Keratinocyte (primary cell): ENCODE measurements at regions not wholly inside any gene's neighbourhood (a gene's known extent, or its start where the extent isn't known, plus 50 kb on each side); places are given as distances from the start of the nearest gene placed in this dataset.

Experiments used
- DNase-seq: peaks from one replicate; pipeline ENCODE4 v3.0.0-alpha.2; 2011; ENCODE audit warnings: low read depth, missing footprints, low spot score
- FAIRE-seq: peaks from 2 replicates; lab custom pipeline; 2011; peaks lifted over from hg19 to GRCh38; lab: Jason Lieb, UNC
- H2AFZ ChIP-seq: 2 replicates; pipeline ENCODE4 v1.6.0; 2012; ENCODE audit warnings: low read length, control low read depth, inconsistent platforms; ENCODE audit not compliant: control insufficient read depth
- H3K27ac ChIP-seq: 2 replicates; pipeline ENCODE4 v1.5.1; 2011; ENCODE audit warnings: low read length; ENCODE audit not compliant: control insufficient read depth, insufficient read depth
- H3K27me3 ChIP-seq: 3 replicates; pipeline ENCODE4 v1.6.0; 2011; ENCODE audit warnings: low read length; ENCODE audit not compliant: control insufficient read depth, insufficient read depth; ENCODE audit errors: extremely low read depth
- H3K36me3 ChIP-seq, 2 experiments: 2 replicates in 1 of 2; 3 replicates in 1 of 2; pipeline ENCODE4 v1.5.1; 2011; ENCODE audit warnings: low read length in 2 of 2, mild to moderate bottlenecking in 1 of 2; ENCODE audit not compliant: control insufficient read depth in 2 of 2, insufficient read depth in 2 of 2; ENCODE audit errors: extremely low read depth in 1 of 2
- H3K4me1 ChIP-seq: 3 replicates; pipeline ENCODE4 v1.5.1; 2011; ENCODE audit warnings: low read length; ENCODE audit not compliant: control insufficient read depth, insufficient read depth; ENCODE audit errors: extremely low read depth
- H3K4me2 ChIP-seq: 3 replicates; pipeline ENCODE4 v1.6.0; 2011; ENCODE audit warnings: low read depth, low read length; ENCODE audit not compliant: control insufficient read depth, insufficient read depth; ENCODE audit errors: extremely low read depth
- H3K4me3 ChIP-seq, 3 experiments: fragments of 200-600 bp in 1 of 3; sonication (generic) in 1 of 3; 2 replicates in 2 of 3; 3 replicates in 1 of 3; pipeline ENCODE4 v1.5.1; 2011 to 2016; ENCODE audit warnings: low read length in 3 of 3, mild to moderate bottlenecking in 3 of 3, control low read depth in 2 of 3, inconsistent platforms in 1 of 3, low read depth in 1 of 3, mixed read lengths in 1 of 3, mixed run types in 1 of 3, moderate library complexity in 1 of 3; ENCODE audit not compliant: control insufficient read depth in 2 of 3, insufficient read depth in 2 of 3; ENCODE audit errors: extremely low read depth in 1 of 3
- H3K79me2 ChIP-seq: 2 replicates; pipeline ENCODE4 v1.6.0; 2012; ENCODE audit warnings: low read length; ENCODE audit not compliant: control insufficient read depth, insufficient read depth
- H3K9ac ChIP-seq: 3 replicates; pipeline ENCODE4 v1.6.0; 2011; ENCODE audit warnings: low read length; ENCODE audit not compliant: control insufficient read depth, insufficient read depth; ENCODE audit errors: extremely low read depth
- H3K9me1 ChIP-seq: 3 replicates; pipeline ENCODE4 v1.6.0; 2011; ENCODE audit warnings: low read length; ENCODE audit not compliant: control insufficient read depth, insufficient read depth; ENCODE audit errors: extremely low read depth
- H3K9me3 ChIP-seq: 2 replicates; pipeline ENCODE4 v1.5.1; 2012; ENCODE audit warnings: low read depth, low read length; ENCODE audit not compliant: control insufficient read depth
- H4K20me1 ChIP-seq: 3 replicates; pipeline ENCODE4 v1.6.0; 2011; ENCODE audit warnings: low read length; ENCODE audit not compliant: control insufficient read depth, insufficient read depth; ENCODE audit errors: extremely low read depth
- CTCF ChIP-seq, 3 experiments: IDR thresholded peaks in 1 of 3; conservative IDR thresholded peaks in 1 of 3; optimal IDR thresholded peaks in 1 of 3; 2 replicates in 2 of 3; 3 replicates in 1 of 3; pipeline versions ENCODE3 to v1.5.1; 2011; ENCODE audit warnings: low read length in 3 of 3, mild to moderate bottlenecking in 3 of 3, moderate library complexity in 2 of 3, control low read depth in 1 of 3, inconsistent platforms in 1 of 3; ENCODE audit not compliant: insufficient read depth in 2 of 3; ENCODE audit errors: extremely low read depth in 1 of 3
- EZH2 ChIP-seq: IDR thresholded peaks from one replicate; pipeline ENCODE4 v1.6.1; 2012; ENCODE audit warnings: inconsistent platforms, mild to moderate bottlenecking, low read length, moderate library complexity
- dilution Hi-C: fragments of 300-500 bp; cut with MboI; formaldehyde crosslinking; loops from one replicate; pipeline ENCODE4 v1.7.0; 2020; ENCODE audit warnings: low sequenced_read_pairs; ENCODE audit not compliant: extremely low pct_ligation_motif_present

GRCh38 chr20:43322851-43323250 lies 133.1 kb upstream of the PTPRT start:
- FAIRE-seq, result no peak
- H3K4me1 ChIP-seq, result no peaks in the 10 kb centered on the region
- H4K20me1 ChIP-seq, result no peaks in the 10 kb centered on the region
- no peak for TF ChIP-seq CTCF (optimal IDR thresholded peaks at IDR 0.05 in 1 of 3, IDR thresholded peaks at IDR 0.05 in 1 of 3, conservative IDR thresholded peaks at IDR 0.05 in 1 of 3; ENCODE audit: extremely low read depth in 1 of 3, insufficient read depth in 2 of 3, low read length in 3 of 3)
- no peak for TF ChIP-seq EZH2
- no peak overlapping the region for H3K4me2 ChIP-seq
- peaks cover 4% of the 10 kb centered on the region for H3K9me3 ChIP-seq
- H3K9me1 ChIP-seq, result no peaks in the 10 kb centered on the region
- no peak overlapping the region for H3K9ac ChIP-seq
- no peaks in the 10 kb centered on the region for H3K79me2 ChIP-seq
- H3K4me3 ChIP-seq, result no peak overlapping the region
- no peak overlapping the region for H2AFZ ChIP-seq
- dilution Hi-C loops, result no loop called here
- no peak for DNase-seq
- H3K27ac ChIP-seq, result no peak overlapping the region
- H3K27me3 ChIP-seq, result no peaks in the 10 kb centered on the region
- no peaks in the 10 kb centered on the region for H3K36me3 ChIP-seq

- dilution Hi-C loops, result no loop called here
- Histone ChIP-seq H3K4me1 (no peaks in the 10 kb centered on the region), H3K9ac (no peak overlapping the region), H3K9me1 (no peaks in the 10 kb centered on the region), H2AFZ (no peak overlapping the region), H4K20me1 (no peaks in the 10 kb centered on the region), H3K27me3 (no peaks in the 10 kb centered on the region), H3K79me2 (no peaks in the 10 kb centered on the region), H3K36me3 (no peaks in the 10 kb centered on the region), H3K27ac (no peak overlapping the region), H3K9me3 (peaks cover 4% of the 10 kb centered on the region), H3K4me3 (no peak overlapping the region), H3K4me2 (no peak overlapping the region)
- no peak for DNase-seq
- TF ChIP-seq CTCF (optimal IDR thresholded peaks at IDR 0.05 in 1 of 3, IDR thresholded peaks at IDR 0.05 in 1 of 3, conservative IDR thresholded peaks at IDR 0.05 in 1 of 3; ENCODE audit: extremely low read depth in 1 of 3, insufficient read depth in 2 of 3, low read length in 3 of 3) (no peak), EZH2 (no peak)
- FAIRE-seq, result no peak
These were observed 130.8 kb upstream of the PTPRT start for GRCh38 chr20:43320536-43320935.
